ENCODE measurements at regions not wholly inside any gene's neighbourhood (a gene's known extent, or its start where the extent isn't known, plus 50 kb on each side); places are given as distances from the start of the nearest gene placed in this dataset.

DNA sequence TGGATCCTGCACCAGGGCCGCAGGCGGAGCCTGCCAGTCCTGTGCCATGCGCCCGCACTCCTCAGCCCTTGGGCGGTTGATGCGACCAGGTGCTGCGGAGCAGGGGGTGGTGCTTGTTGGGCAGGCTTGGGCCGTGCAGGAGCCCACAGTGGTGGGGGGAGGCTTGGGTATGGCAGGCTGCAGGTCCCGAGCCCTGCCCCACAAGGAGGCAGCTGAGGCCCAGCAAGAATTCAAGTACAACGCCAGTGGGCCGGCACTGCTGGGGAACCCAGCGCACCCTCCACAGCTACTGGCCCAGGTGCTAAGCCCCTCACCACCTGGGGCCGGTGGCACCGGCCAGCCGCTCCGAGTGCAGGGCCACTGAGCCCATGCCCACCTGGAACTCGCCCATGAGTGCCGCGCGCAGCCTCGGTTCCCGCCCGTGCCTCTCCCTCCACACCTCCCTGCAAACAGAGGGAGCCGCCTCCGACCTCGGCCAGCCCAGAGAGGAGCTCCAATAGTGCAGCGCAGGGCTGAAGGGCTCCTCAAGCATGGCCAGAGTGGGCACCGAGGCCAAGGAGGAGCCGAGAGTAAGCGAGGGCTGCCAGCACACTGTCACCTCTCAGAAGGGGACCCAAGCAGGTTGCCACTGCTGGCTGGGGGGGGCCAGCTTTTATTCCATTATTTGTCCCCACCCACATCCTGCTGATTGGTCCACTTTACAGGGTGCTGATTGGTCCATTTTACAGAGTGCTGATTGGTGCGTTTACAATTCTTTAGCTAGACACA, 339.0 kb upstream of the KLF3 start:
- no peak overlapping the region for H3K4me3 ChIP-seq (ENCODE audit: low read depth, low read length)
- TF ChIP-seq, protein P1, sequence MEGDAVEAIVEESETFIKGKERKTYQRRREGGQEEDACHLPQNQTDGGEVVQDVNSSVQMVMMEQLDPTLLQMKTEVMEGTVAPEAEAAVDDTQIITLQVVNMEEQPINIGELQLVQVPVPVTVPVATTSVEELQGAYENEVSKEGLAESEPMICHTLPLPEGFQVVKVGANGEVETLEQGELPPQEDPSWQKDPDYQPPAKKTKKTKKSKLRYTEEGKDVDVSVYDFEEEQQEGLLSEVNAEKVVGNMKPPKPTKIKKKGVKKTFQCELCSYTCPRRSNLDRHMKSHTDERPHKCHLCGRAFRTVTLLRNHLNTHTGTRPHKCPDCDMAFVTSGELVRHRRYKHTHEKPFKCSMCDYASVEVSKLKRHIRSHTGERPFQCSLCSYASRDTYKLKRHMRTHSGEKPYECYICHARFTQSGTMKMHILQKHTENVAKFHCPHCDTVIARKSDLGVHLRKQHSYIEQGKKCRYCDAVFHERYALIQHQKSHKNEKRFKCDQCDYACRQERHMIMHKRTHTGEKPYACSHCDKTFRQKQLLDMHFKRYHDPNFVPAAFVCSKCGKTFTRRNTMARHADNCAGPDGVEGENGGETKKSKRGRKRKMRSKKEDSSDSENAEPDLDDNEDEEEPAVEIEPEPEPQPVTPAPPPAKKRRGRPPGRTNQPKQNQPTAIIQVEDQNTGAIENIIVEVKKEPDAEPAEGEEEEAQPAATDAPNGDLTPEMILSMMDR (IDR thresholded peaks at IDR 0.05; ENCODE audit: low read depth, low read length) = no peak

DNA sequence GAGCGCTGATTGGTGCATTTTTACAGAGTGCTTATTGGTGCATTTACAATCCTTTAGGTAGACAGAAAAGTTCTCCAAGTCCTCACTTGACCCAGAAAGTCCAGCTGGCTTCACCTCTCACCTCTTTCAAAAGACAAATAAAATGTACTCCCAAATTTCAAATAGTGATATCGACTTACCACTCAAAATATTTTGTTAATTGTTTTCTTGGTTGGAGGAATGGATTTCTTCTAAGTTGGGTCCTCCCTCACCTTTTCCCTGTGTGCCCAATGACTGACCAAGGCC, 338.4 kb upstream of the KLF3 start:
- no peak overlapping the region for H3K4me3 ChIP-seq (ENCODE audit: low read depth, low read length)
- TF ChIP-seq, protein P1 (IDR thresholded peaks at IDR 0.05; ENCODE audit: low read depth, low read length) = no peak

DNA sequence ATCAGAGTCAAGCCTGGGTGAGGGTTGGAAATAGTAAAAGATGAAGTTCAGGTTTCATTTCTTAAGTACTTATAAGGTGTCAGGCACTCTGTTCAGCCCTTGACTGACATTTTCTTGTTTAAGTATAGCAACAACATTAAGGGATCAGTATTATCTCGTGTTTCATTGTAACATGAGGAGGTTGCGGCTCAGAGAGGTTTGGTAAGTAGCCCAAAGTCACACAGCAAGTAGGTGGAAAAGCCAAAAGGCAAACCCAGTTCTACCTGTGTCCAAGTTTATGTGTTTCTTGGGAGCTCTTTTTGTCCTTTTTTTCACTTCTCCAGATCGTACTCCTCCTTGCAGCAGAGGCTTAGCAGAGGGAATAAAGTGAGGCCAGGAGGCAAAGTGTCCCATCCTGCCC, 337.5 kb upstream of the KLF3 start:
- TF ChIP-seq, protein P1 (IDR thresholded peaks at IDR 0.05; ENCODE audit: low read depth, low read length) = no peak
- no peak overlapping the region for H3K4me3 ChIP-seq (ENCODE audit: low read depth, low read length)

DNA sequence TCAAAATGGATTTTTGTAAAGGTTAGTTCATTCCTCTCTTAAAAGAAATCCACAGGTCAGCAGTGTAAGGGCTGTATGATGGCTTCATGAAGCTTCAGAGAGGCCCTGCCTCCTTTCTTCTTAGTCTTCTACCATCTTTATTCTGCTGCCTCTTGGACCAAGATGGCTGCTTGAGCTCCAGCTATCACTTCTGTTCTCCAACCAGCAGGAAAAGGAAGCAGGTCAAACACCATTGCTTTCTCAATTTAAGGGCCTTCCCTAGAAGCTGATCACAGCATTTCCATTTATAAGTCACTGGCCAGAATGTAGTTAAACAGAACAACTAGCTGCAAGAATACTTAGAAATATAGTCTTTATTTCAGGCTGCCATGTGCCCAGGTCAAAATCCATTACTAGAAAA, 336.8 kb upstream of the KLF3 start:
- TF ChIP-seq, protein P1 (IDR thresholded peaks at IDR 0.05; ENCODE audit: low read depth, low read length) = no peak
- H3K4me3 ChIP-seq (ENCODE audit: low read depth, low read length) = no peak overlapping the region

DNA sequence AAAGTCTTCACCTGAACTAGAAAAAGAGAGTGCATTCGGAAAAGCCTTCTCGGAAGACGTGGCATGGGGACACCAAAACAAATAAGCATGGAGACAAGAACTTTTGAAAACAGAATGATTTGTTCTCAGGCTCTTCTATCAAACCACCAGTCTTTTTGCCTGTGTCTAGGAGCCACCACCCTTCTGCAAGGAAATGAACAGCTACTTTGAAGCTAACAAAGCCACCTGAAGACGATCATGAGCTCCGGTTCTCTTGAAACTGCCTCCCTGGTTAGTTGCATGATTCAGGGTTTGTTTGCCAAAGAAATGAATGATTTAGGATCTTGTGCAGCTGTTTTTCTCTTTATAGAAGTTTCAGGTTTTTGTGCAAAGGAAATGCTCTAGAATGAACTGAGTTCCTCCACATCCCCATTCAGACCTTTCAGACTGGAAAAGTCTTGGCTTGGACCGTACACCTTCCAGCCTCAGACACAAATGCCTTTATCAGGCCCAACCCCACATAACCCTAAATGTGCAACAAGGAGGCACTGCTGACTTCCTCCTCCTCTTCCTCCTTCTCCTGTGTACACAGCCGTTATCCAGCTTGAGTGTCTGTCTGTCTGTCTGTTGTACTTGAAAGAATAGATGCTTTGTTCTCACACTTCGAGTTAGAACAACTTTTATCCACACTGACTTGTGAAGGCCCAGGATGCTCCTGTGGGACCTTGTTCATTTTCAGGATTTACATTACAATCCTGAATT, 334.8 kb upstream of the KLF3 start:
- TF ChIP-seq, protein P1 (IDR thresholded peaks at IDR 0.05; ENCODE audit: low read depth, low read length) = no peak
- H3K4me3 ChIP-seq (ENCODE audit: low read depth, low read length) = no peak overlapping the region

DNA sequence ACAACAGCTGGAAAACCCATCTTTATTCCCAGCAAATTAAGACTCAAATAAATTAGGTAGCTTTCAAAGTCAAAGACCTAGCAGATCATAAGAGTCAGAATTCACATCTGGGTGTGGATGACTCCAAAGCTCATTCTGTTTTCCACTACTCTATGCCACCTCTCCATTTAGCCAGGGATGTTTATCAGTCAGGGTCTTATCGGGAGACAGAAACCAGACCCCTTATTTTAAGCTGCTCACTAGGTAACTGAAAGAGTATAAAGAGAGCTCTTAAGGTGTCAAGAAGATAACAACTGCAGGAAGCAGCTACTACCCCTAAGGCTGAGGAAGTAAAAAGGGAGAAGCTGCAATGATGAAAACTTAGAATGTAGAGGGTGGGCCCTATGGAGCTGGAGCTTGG, 333.7 kb upstream of the KLF3 start:
- no peak overlapping the region for H3K4me3 ChIP-seq (ENCODE audit: low read depth, low read length)
- TF ChIP-seq, protein P1 (IDR thresholded peaks at IDR 0.05; ENCODE audit: low read depth, low read length) = no peak

DNA sequence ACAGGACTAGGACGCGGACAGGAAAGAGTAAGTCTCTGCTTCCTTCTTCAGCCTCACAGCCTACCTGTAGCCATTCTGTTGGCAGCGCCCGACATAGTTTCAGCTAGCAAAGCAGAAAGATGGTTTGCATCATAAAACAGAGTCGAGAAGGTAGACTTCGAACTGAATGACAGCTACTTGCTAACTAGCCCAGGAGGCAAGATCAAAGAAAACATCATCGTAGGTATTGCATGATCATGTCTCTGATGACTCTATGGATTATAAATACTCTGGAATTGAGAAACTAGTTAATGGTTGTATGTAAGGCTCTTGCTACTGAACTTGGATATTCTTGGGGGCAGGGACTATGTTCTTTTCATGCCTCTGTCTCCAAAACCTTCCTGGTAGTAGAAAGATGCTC, 333.1 kb upstream of the KLF3 start:
- no peak overlapping the region for H3K4me3 ChIP-seq (ENCODE audit: low read depth, low read length)
- TF ChIP-seq, protein P1 (IDR thresholded peaks at IDR 0.05; ENCODE audit: low read depth, low read length) = no peak

Data from WI38 (cell line).